Endometrium (tissue), 2 donors: ENCODE measurements at regions not wholly inside any gene's neighbourhood (a gene's known extent, or its start where the extent isn't known, plus 50 kb on each side); places are given as distances from the start of the nearest gene placed in this dataset.
"Not testable (repeated sequence)": the region's sequence is repeated elsewhere in the genome, so short reads cannot be mapped to it uniquely, and the experiment has no call there.

Source experiments
- FAIRE-seq: peaks from 2 replicates; lab custom pipeline; 2012; peaks lifted over from hg19 to GRCh38; lab: Jason Lieb, UNC
- donor health status: control.
- donor health status: control.

- FAIRE-seq = no peak
Measured at GRCh38 chr7:67301667-67302066, 305.0 kb downstream of the TYW1 start.

DNA sequence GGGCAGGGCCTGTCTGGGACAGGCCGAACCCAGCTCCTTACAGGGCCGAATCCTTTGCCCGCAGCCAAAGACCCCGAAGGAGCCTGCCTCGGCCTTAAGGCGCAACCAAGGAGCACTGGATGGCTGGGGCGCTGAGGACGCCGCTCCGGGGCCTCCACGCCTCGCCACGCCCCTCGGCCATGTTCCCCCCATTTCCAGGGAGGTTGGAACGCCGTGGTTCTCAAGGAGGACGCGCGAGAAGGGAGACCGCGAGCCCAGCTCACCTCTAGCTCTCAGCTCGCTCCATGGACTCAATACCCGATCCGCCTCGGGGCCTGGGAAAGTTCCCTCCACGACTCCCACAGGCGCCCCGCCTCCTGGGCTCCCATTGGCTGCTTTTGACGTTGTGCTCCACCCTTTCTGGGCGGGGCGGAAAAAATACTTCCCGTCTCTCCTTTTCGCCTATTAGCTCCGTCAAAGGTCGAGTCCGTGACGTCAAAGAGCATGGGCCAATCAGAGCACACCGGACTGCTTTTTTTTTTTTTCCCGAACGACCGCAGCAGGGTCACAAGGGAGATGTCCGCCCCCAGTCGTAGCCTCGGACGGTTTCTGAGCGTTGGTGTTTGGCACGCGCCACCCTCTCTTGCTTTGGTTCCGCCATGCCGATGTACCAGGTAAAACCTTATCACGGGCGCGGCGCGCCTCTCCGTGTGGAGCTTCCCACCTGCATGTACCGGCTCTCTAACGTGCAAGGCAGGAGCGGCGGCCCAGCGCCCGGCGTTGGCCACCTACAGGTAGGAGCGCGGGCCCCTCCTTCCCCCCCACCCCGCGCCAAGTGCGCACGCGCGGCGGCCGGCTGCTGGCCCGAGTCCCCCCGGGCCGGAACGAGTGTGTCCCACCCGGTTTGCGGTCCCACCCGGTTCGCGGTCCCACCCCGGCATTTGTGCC, 305.7 kb downstream of the TYW1 start:
- FAIRE-seq = peak; percentile 97

- FAIRE-seq = not testable (repeated sequence)
Measured at GRCh38 chr7:67304846-67305245, 308.2 kb downstream of the TYW1 start.

DNA sequence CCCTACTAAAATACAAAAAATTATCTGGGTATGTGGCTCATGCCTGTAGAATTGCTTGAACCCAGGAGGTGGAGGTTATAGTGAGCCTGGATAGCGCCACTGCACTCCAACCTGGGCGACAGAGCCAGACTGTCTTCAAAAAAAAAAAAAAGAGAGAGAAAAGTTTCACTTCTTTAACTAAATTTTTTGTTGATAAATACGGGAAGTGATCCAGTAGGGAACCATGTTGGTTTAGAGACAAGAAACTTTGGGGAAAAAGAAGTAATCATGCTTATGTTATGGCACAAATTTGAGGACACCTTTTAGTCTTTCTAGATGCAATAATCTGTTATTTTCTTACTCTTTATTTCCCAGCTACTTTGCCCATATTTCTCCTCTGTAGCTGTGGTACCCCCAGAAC, 309.7 kb downstream of the TYW1 start:
- no peak for FAIRE-seq

DNA sequence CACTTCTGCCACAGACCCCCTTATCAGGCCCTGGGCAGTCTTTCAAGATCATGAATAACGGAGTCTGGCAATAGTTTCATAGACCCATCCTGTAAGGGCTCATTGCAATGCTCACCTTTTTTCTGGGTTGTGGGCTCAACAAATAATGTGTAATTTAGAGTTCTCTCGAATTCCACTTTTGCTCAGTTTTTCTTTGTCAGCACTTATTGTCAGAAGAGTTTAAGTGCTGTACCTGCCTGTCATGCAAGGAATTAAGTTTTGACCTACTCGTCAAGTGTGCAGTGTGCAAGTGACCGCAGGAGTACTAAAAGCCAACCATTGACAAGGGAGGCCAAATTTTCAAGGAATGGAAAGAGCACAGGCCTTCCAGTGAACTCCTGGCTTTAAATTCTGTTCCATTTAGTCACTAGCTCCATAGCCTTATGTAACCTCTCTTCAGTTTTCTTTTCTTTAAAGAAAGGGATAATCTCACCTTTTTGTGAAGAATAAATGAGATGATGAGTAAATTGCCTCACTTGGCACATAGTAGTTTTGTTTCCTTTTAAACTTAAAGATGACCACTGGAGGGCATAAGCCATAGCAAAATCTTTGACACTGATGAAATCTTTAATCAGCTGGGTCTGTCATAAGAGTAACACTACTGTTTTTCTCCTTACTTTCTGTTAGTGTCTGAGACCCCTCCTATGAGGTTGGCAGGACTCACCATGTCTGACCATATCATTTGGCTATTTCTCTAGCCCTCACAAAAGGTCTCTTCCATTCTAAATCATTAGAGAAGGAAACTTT, 313.3 kb downstream of the TYW1 start:
- no peak for FAIRE-seq

GRCh38 chr7:67311901-67312300, 315.3 kb downstream of the TYW1 start:
- no peak for FAIRE-seq

DNA sequence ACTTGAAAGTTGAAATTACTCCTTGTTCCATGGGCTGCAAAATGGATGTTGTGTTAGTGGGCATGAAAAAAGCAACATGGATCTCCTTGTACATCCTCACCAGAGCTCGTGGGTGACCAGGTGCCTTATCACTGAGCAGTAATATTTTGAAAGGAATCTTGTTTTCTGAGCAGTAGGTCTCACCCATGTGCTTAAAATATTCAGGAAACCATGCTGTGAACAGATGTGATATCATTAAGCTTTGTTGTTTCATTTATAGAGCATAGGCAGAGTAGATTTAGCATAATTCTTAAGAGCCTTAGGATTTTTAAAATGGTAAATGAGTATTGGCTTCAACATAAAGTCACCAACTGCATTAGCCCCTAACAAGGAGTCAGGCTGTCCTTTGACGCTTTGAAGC, 316.6 kb downstream of the TYW1 start:
- FAIRE-seq = no peak

DNA sequence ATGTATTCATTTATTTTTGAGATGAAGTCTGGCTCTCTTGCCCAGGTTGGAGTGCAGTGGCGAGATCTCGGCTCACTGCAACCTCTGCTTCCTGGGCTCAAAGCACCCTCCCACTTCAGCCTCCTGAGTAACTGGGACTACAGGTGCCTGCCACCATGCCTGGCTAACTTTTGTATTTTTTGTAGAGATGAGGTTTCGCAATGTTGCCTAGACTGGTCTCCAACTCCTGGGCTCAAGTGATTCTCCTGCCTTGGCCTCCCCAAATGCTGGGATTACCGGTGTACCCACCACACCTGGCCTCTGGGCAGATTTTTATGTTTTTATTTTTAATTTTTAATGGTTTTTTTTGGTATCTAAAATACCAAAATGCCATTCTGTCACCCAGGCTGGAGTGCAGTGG, 320.3 kb downstream of the TYW1 start:
- not testable (repeated sequence) for FAIRE-seq

DNA sequence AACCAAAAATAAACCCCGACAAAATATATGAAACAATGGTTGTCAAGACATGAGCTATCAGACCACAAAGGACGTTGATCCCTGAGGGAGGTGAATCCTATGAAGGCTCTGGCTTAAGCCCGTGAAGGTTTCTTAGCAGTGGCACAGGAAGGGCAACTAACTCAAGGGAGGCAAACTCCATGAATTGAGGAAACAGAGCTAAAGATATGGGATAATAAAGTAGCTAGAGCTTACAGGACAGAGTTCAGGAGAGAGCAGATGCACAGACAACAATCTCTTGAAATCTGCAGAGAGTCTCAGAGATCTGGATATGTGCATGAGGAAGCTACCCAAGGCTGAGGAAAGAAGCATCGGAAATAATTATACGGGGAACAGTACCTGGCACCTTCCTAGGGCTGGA, 331.6 kb downstream of the TYW1 start:
- not testable (repeated sequence) for FAIRE-seq

DNA sequence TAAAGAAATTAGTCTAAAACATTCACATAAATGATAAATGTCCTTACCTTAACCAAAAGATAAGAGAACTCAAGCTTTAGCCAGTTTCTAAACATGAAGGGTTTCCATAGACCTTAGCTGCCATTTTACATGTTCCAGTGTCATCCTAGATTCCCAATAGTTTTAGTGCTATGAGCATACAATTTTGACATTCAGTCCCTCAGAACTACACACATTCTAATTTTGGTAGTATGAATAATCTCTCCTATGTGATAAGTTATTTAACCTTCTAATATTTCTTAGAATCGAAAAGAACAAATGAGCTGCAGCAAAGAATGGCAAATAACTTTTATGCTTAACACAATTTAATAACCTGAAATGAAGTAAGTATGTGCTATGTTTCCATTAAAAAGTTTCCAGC, 338.5 kb downstream of the TYW1 start:
- peak; percentile 79 for FAIRE-seq

DNA sequence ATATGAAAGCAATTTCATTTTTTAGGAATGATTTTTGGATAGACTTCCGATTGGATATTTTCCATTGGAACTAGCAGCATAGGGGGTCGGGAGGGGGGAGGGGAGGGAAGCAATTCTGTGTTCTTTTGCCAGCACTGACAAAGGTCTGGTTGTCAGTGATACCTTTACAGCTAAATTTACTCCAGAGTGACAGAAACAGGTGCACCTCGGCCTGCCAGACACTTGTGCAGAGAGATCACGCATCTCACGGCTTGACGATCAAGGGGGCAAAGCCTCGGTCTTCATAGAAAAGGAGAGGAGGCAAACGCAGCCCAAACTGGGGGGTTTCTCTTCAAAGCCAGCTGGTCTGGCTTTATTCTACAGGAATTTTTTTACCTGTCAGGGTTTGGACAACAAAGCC, 339.0 kb downstream of the TYW1 start:
- not testable (repeated sequence) for FAIRE-seq

DNA sequence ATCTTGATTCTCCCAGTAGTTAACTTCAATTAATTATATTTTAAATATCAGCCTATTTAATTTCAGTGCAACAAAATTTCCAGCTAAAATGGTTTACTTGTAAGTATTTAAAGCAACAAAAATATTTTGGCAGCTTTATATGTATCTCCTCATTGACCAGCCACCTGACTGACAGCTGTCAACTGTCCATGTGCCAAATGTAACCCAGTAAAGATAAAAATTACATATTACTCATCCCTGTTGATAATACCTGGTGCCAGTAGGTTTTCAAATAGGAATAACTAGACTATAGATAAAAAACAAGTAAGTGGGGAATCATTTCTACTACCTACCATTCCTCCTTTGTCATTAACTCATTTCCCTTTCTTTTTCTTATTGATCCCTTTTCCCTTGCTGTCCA, 341.9 kb downstream of the TYW1 start:
- not testable (repeated sequence) for FAIRE-seq

DNA sequence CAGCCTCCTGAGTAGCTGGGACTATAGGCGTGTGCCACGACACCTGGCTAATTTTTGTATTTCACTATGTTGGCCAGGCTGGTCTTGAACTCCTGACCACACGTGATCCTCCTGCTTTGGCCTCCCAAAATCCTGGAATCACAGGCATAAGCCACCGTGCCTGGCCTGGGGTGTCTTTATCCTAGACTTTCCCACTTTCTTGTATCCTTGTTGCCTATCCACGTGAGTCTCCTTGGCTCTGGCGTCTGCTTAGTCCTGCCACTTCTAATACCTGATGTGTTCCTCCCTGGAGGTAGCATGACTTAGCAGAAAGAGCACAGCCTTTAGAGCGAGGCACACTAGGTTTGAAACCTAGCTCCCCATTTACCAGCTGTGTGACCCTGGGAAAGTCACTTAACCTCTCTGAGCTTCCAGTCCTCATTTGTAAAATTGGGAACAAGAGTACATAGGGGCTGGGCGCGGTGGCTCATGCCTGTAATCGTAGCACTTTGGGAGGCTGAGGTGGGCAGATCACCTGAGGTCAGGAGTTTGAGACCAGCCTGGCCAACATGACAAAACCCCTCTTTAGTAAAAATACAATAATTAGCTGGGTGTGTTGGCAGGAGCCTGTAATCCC, 344.6 kb downstream of the TYW1 start:
- FAIRE-seq = no peak

GRCh38 chr7:67343114-67343513, 346.5 kb downstream of the TYW1 start:
- FAIRE-seq = no peak

GRCh38 chr7:67343572-67343971, 346.9 kb downstream of the TYW1 start:
- FAIRE-seq = no peak

DNA sequence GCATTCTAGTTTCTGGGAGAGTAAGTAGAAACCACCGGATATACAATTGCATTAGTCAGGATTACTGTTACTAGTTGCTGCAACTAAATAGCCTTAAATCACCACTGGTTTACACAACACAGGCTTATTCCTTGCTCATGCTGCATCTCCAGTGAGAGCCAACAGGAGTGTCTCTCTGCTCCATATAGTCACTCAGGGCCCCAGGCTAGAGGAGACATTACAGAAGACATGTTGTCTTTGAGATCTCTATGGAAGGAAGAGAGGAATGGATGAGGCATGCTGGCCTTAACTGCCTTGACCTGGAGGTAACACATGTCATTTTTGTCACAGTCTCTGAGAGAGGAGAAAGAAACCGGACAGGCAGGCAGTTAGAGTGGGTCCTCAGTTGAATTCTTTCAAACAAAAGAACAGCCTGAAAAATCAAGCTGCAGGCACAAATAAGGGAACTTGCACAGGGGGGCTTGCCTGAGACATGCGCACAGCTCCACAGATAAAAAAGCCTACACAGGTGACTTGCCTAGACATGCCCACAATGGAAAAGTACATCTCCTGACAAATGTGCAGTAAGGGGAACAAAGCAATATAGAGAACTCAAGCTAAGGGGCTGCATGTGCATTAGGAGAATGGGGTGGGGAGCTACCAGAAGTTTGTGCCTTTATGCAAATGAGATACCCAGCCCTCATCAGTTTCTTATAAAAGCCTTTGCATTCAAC, 348.0 kb downstream of the TYW1 start:
- no peak for FAIRE-seq

GRCh38 chr7:67346126-67346525, 349.5 kb downstream of the TYW1 start:
- no peak for FAIRE-seq

- FAIRE-seq = no peak
Measured at GRCh38 chr7:67346876-67347275, 350.2 kb downstream of the TYW1 start.

GRCh38 chr7:67348171-67348570, 351.5 kb downstream of the TYW1 start:
- FAIRE-seq = no peak

DNA sequence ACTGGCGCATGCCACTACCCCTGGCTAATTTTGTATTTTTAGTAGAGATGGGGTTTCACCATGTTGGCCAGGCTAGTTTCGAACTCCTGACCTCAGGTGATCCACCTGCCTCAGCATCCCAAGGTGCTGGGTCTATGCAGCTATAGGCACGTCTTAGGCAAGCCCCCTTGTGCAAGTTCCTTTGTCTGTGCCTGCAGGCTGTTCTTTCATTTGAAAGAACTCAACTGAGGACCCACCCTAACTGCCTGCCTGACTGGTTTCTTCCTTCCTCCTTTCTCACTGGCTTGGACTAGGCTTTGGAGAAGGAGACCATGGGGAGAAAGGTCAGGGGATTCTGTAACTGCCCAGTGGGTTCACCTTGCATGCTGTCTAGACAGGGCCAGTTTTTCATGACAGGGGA, 361.0 kb downstream of the TYW1 start:
- FAIRE-seq = not testable (repeated sequence)

DNA sequence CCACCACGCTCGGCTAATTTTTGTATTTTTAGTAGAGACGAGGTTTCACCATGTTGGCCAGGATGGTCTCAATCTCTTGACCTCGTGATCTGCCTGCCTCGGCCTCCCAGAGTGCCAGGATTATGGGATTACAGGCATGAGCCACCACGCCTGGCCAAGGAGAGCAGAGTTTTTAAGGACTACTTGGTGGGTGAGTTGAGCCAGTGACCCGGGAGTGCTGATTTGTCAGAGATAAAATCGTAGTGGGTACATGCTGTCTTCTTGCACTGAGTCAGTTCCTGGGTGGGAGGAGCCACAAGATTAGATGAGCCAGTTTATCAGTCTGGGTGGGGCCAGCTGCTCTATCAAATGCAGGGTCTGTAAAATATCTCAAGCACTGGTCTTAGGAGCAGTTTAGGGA, 361.7 kb downstream of the TYW1 start:
- FAIRE-seq = not testable (repeated sequence)

DNA sequence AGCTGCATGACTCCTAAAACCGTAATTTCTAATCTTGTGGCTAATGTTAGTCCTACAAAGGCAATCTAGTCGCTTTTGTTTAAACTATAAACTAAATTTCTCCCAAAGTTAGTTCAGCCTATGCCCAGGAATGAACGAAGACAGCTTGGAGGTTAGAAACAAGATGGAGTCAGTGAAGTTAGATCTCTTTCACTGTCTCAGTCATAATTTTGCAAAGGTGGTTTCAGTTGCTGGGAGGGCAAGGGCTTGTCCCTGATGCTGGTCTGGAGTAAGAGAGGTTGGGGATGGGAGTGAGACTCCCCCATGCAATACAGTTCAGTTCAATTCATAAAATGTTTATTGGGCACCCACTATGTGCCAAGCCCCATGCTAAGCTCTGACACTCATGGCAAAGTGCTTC, 362.1 kb downstream of the TYW1 start:
- not testable (repeated sequence) for FAIRE-seq
